ENCODE measurements at regions not wholly inside any gene's neighbourhood (a gene's known extent, or its start where the extent isn't known, plus 50 kb on each side); places are given as distances from the start of the nearest gene placed in this dataset.
"Not testable (repeated sequence)": the region's sequence is repeated elsewhere in the genome, so short reads cannot be mapped to it uniquely, and the experiment has no call there.

DNA sequence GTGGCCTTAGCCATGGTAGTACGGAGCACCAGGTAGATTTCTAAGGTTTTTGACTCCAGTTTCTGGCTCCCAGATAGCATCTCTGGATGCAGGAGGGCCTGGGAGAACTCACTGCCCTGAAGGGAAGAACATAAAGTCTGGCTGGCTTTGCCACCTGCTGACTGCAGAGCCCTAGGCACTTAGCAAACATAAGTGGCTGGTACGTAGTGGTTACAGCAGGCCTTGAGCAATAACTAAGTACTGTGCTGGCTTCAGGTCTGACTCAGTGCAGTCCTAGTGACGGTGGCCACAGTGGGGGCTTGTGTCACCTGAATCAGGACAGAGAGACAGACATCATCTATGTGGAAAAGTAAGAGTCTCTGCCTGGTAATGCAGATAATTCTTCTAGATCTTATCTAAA is 871.1 kb downstream of the PDCD6IP start:
- TF ChIP-seq, protein P1, sequence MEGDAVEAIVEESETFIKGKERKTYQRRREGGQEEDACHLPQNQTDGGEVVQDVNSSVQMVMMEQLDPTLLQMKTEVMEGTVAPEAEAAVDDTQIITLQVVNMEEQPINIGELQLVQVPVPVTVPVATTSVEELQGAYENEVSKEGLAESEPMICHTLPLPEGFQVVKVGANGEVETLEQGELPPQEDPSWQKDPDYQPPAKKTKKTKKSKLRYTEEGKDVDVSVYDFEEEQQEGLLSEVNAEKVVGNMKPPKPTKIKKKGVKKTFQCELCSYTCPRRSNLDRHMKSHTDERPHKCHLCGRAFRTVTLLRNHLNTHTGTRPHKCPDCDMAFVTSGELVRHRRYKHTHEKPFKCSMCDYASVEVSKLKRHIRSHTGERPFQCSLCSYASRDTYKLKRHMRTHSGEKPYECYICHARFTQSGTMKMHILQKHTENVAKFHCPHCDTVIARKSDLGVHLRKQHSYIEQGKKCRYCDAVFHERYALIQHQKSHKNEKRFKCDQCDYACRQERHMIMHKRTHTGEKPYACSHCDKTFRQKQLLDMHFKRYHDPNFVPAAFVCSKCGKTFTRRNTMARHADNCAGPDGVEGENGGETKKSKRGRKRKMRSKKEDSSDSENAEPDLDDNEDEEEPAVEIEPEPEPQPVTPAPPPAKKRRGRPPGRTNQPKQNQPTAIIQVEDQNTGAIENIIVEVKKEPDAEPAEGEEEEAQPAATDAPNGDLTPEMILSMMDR (conservative IDR thresholded peaks at IDR 0.05; ENCODE audit: low read depth, low read length) = no peak
- no peak overlapping the region for H3K4me3 ChIP-seq (ENCODE audit: low read depth, low read length)
- DNase-seq (ENCODE audit: low read depth) = no peak

DNA sequence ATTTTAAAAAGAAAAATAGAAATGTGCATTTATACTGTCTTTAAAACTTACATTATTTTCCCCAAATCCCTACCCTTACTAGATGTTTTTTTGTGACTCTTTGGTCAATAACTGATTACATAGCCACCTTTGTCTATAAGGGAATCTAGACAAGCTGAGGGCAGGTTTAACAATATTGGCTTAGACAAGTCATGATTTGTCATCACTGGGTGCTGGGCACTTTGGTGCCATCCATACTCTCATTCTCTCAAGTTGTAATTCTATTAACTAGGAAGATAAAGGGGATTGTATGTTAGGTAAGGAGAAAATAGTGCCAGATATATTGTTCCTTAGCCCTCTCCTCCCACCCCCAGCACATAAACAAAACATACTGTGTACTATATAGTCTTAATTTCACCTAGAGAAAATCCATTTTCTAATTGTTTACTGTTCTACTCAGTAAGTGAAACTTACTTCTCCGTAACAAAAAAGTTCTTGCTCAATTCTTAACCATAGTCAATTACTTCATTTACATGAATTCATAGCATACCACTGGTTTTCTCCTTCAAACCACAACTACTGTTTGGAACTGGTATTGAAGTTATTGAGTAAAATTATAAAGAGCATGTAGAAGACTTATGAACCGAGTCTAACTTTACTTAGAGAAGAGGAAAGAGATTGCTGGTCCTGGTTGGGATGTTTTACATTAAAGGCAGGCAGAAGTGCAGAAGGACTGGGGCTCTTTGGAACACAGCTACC is 877.1 kb downstream of the PDCD6IP start:
- no peak overlapping the region for H3K4me3 ChIP-seq (ENCODE audit: low read depth, low read length)
- TF ChIP-seq, protein P1 (conservative IDR thresholded peaks at IDR 0.05; ENCODE audit: low read depth, low read length) = no peak
- no peak for DNase-seq (ENCODE audit: low read depth)

DNA sequence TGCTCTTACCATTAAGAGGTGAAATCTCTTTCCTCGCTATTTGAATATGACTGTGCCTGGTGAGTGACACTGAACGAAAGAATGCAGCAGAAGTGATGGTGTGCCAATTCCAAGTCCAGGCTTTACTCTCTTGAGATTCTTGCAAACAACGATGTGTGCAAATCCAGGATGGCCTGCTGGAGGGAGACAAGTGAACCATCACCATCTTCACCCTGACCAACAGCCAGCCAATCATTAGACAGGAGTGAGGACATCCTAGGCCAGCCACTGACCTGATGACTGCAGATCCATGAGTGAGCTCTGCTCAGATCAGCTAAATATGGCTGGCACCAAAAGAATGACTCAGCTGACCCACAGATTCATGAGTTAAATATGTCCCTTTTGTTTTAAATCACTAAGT is 878.0 kb downstream of the PDCD6IP start:
- no peak overlapping the region for H3K4me3 ChIP-seq (ENCODE audit: low read depth, low read length)
- TF ChIP-seq, protein P1 (conservative IDR thresholded peaks at IDR 0.05; ENCODE audit: low read depth, low read length) = no peak
- peak; percentile 15 for DNase-seq (ENCODE audit: low read depth)

DNA sequence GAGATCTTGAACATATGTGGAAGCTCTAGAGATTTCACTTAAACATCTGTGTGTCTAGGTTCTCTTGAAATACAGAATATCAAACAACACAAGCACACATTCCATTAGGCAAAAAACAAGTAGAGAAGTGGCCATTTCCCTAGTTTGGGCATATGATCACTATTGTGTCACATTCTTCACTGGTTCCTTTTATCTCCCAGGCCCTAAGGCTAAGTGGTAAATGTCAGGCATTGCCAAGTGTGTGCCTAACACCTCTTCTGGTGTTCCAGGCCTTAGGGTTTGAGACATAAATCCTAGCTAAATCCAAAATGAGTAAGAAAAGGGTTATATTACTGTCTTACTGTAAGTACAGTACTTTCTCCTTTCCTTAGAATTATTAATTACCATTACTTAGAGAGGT is 880.1 kb downstream of the PDCD6IP start:
- no peak for DNase-seq (ENCODE audit: low read depth)
- no peak overlapping the region for H3K4me3 ChIP-seq (ENCODE audit: low read depth, low read length)
- TF ChIP-seq, protein P1 (conservative IDR thresholded peaks at IDR 0.05; ENCODE audit: low read depth, low read length) = no peak

DNA sequence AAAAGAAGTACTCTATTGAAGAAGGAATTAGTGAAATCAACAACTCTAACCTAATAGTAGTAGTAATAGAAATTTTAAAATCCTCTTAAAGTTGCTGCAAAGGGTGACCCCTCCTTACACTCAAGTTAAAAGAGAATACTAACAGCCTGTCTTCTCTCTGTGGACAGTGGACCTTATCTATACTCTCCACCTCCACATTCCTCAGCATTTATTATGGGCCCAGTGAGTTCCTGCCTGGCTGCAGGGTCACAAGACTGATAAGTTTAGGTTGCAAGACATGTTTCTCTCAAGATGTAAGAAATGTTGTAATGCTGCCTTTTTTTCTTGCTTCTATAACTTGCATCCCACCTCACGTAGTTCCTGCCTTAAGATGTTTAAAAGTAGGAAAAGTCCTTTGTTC is 880.6 kb downstream of the PDCD6IP start:
- DNase-seq (ENCODE audit: low read depth); H3K4me3 ChIP-seq (ENCODE audit: low read depth, low read length): not testable (repeated sequence)

DNA sequence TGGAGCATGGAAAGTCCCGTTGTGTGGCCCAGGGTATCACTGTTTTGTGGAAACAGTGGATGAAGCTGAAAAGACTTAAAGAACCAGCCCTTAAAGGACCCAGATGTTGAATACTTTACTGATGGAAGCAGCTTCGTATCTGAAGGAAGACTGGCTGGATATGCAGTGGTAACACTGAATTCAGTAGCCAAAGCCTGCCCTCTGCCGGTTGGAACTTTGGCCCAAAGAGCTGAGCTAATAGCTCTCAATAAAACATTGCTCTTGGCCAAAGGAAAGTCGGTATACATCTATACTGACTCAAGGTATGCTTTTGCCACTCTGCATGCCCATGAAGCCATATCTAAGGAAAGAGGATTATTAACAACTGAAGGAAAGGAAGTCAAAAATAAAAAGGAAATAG is 885.4 kb downstream of the PDCD6IP start:
- DNase-seq (ENCODE audit: low read depth) = no peak
- TF ChIP-seq, protein P1 (conservative IDR thresholded peaks at IDR 0.05; ENCODE audit: low read depth, low read length) = peak; percentile 68
- no peak overlapping the region for H3K4me3 ChIP-seq (ENCODE audit: low read depth, low read length)

DNA sequence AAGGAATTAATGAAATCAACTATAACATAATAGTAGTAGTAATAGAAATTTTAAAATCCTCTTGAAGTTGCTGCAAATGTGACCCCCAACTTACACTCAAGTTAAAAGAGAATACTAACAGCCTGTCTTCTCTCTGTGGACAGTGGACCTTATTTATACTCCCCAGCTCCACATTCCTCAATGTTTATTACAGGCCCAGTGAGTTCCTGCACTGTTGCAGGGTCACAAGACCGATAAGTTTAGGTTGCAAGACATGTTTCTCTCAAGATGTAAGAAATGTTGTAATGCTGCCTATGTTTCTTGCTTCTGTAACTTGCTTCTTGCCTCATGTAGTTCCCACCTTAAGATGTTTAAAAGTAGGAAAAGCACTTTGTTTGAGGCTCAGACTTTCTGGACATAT is 888.1 kb downstream of the PDCD6IP start:
- TF ChIP-seq, protein P1 (conservative IDR thresholded peaks at IDR 0.05; ENCODE audit: low read depth, low read length) = no peak
- H3K4me3 ChIP-seq (ENCODE audit: low read depth, low read length) = no peak overlapping the region
- DNase-seq (ENCODE audit: low read depth) = no peak
